Transverse colon (tissue), 4 donors: ENCODE measurements at regions not wholly inside any gene's neighbourhood (a gene's known extent, or its start where the extent isn't known, plus 50 kb on each side); places are given as distances from the start of the nearest gene placed in this dataset.

Source experiments
- DNase-seq: peaks from one replicate; pipeline ENCODE4 v3.0.0-alpha.2; 2019
- H3K27ac ChIP-seq, 4 donors: fragments of 200-600 bp; sonication (generic); 2 replicates each; pipeline ENCODE4 v1.5.1; 2016 to 2018; ENCODE audit warnings: inconsistent platforms in 4 of 4
- H3K27me3 ChIP-seq: fragments of 200-600 bp; sonication (generic); 2 replicates; pipeline ENCODE4 v1.5.1; 2017; ENCODE audit warnings: inconsistent platforms
- H3K36me3 ChIP-seq, 4 donors: fragments of 200-600 bp; sonication (generic); 2 replicates each; pipeline ENCODE4 v1.5.1; 2017 to 2019; ENCODE audit warnings: inconsistent platforms in 4 of 4
- H3K4me1 ChIP-seq, 4 donors: fragments of 200-600 bp; sonication (generic); 2 replicates each; pipeline ENCODE4 v1.5.1; 2017 to 2020; ENCODE audit warnings: inconsistent platforms in 4 of 4
- H3K4me3 ChIP-seq, 4 donors: fragments of 200-600 bp; sonication (generic); 1 replicate in 1 of 4; 2 replicates in 3 of 4; pipeline versions ENCODE4 v1.5.1 to v1.6.1; 2017 to 2019; ENCODE audit warnings: inconsistent platforms in 4 of 4
- H3K9me3 ChIP-seq, 2 donors: fragments of 200-600 bp; sonication (generic); 2 replicates each; pipeline ENCODE4 v1.5.1; 2017 to 2019; ENCODE audit warnings: inconsistent platforms in 2 of 2
- EP300 ChIP-seq: sonication (generic); formaldehyde crosslinking; IDR thresholded peaks from one replicate; pipeline ENCODE4 v1.6.1; 2017; ENCODE audit warnings: antibody characterized with exemption, low read depth
- POLR2A ChIP-seq: fragments of 450-650 bp; IDR thresholded peaks from one replicate; pipeline ENCODE4 v1.6.1; 2016; ENCODE audit warnings: antibody characterized with exemption, mild to moderate bottlenecking, moderate library complexity
- POLR2AphosphoS5 ChIP-seq, 3 donors: sonication (generic); formaldehyde crosslinking; IDR thresholded peaks; one replicate each; pipeline ENCODE4 v1.6.1; 2016; ENCODE audit warnings: antibody characterized with exemption in 3 of 3
- WGBS, 2 donors: methylation state at CpG; one replicate each; pipeline ENCODE4 v1.1.5; 2018; ENCODE audit warnings: low coverage in 1 of 2; 5-methylcytosine and 5-hydroxymethylcytosine counted together
- in situ Hi-C, 4 donors: fragments of 200-750 bp; cut with MboI; loops; one replicate each; pipeline versions ENCODE4 v1.15.0 to v1.15.1; 2017; ENCODE audit warnings: low sequenced_read_pairs in 3 of 4, low pct_ligation_motif_present in 1 of 4, low pct_unique_long_range_greater_than_20kb in 1 of 4
- intact Hi-C: fragments of 100-400 bp; cut with DNase I; formaldehyde crosslinking; loops from one replicate; pipeline ENCODE4 v1.15.1; 2023; ENCODE audit warnings: low total_unique reads
- TF ChIP-seq, protein P1 (sequence below), 5 experiments: fragments of 200-600 bp in 3 of 5; fragments of 450-650 bp in 2 of 5; sonication (generic) in 3 of 5; IDR thresholded peaks; 1 replicate in 2 of 5; 2 replicates in 3 of 5; pipeline ENCODE4 v1.5.1; 2016 to 2017; ENCODE audit warnings: antibody characterized with exemption in 5 of 5, inconsistent platforms in 3 of 5, mild to moderate bottlenecking in 2 of 5, moderate library complexity in 1 of 5

DNA sequence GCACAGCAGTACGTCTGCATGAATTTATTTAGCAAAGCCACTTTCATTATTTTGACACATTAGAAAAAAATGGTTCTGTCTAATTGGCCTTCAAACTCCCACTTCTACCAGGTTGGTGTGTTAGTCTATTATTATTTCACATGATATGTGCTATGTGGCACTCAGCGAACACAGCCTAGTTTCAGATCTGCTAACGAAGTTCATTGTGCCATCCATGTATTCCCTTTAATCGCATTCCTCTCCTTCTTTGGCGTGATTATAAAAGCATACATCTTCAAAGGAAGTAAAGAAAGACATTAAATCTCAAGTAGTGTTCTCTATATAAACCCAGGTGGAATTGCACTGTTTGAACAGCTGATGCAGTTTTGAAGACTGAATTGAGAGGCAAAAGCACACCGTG, 96.4 kb upstream of the CACNA2D1 start:
- Histone ChIP-seq H3K27ac (no peak overlapping the region), H3K36me3 (no peaks in the 10 kb centered on the region), H3K4me1 (no peaks in the 10 kb centered on the region), H3K9me3 (no peaks in the 10 kb centered on the region), H3K27me3 (no peaks in the 10 kb centered on the region), H3K4me3 (no peak overlapping the region)
- no peak for DNase-seq
- in situ Hi-C loops = loop anchor here in 1 of 4 donors (25.0 kb wide), 1 partner anchor 97 kb away; no protein-coding TSS in a partner anchor
- intact Hi-C loops = no loop called here
- 44 to 58% methylated on average over 5 to 6 of the region's 6 CpGs for WGBS, 2 donors
- TF ChIP-seq POLR2A (no peak), EP300 (no peak), POLR2AphosphoS5 (IDR thresholded peaks at IDR 0.05) (no peak)
- TF ChIP-seq, protein P1, sequence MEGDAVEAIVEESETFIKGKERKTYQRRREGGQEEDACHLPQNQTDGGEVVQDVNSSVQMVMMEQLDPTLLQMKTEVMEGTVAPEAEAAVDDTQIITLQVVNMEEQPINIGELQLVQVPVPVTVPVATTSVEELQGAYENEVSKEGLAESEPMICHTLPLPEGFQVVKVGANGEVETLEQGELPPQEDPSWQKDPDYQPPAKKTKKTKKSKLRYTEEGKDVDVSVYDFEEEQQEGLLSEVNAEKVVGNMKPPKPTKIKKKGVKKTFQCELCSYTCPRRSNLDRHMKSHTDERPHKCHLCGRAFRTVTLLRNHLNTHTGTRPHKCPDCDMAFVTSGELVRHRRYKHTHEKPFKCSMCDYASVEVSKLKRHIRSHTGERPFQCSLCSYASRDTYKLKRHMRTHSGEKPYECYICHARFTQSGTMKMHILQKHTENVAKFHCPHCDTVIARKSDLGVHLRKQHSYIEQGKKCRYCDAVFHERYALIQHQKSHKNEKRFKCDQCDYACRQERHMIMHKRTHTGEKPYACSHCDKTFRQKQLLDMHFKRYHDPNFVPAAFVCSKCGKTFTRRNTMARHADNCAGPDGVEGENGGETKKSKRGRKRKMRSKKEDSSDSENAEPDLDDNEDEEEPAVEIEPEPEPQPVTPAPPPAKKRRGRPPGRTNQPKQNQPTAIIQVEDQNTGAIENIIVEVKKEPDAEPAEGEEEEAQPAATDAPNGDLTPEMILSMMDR (IDR thresholded peaks at IDR 0.05) = no peak

DNA sequence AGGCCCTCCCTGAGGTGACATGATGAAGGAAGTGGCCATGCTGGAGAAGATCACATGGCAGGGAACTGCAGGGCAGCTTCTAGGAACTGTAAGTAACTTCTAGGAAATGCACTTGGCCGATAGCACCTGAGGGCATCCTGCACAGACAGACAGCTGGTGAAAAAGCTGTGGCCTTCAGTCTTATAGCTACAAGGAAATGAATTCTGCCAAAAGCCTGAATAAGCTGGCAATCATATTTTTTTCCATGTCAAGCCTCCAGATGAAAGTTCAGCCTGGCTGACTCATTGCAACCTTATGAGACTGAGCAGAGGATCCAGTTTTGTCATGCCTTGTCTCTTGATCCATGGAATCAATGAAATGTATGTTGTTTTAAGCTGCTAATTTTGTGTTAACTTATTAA, 91.1 kb upstream of the CACNA2D1 start:
- intact Hi-C loops (no loop called here), in situ Hi-C loops (loop anchor here in 1 of 4 donors (25.0 kb wide), 1 partner anchor 103 kb away; no protein-coding TSS in a partner anchor)
- Histone ChIP-seq H3K27ac (no peak overlapping the region), H3K4me1 (no peaks in the 10 kb centered on the region), H3K9me3 (no peaks in the 10 kb centered on the region), H3K36me3 (no peaks in the 10 kb centered on the region), H3K27me3 (no peaks in the 10 kb centered on the region), H3K4me3 (no peak overlapping the region)
- no peak for DNase-seq
- WGBS, 2 donors = 25 to 69% methylated on average over 1 of the region's 1 CpG
- TF ChIP-seq, protein P1 (IDR thresholded peaks at IDR 0.05) = no peak
- TF ChIP-seq POLR2AphosphoS5 (IDR thresholded peaks at IDR 0.05) (no peak), POLR2A (no peak), EP300 (no peak)

DNA sequence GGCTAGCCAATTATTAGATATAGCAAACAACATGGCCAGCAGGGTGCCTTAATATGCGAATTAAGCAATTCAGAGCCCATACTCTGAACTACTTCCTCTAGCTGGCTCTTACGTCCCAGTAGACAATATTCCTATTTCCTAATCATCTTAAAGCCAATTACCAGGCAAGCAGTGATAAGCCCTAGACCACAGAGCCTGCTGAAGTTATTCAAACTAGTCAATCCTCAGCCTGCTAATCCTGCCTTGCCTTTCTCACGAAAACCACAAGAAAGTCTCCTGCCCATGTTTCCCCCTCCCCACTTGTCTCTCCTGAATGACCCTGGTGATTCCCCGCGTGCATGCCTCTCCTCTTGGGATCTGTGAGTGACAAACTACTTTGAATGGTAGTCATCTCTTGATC, 86.8 kb upstream of the CACNA2D1 start:
- no peaks in the 10 kb centered on the region for H3K4me1 ChIP-seq
- H3K9me3 ChIP-seq = no peaks in the 10 kb centered on the region

DNA sequence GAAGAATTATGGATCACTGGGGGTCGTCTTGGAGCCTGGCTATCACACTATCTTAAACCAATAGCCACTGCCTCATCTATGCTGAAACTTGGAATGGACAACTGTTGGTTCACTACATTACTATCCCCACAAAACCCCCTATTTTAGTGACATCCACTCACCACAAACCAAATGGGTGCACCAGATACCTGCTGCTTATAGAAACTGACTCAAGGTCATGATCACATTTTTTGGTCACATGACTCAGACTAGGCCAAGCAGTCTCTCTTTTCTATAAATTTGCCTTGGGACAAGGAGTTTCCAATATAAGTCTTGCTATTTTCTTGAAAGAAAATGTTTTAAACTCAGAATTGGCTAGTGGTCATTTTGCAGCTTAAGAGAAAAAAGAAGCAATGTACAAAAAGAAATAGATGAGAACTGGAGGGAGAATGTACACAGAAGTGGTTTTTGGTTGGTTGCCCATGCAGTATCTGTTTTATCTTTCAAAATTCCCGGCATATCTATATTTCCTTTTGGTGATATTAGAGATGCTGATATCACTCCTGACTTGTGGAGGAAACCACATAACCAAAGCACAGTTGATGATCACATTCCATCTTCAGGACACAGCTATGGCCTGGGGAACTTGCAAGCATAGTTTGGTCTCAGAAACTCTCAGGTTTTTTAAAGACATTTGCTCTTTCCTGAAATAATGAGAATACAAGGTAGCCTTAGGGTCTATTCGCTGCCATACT, 85.2 kb upstream of the CACNA2D1 start:
- in situ Hi-C loops (loop anchor here in 1 of 4 donors (25.0 kb wide), 1 partner anchor 109 kb away; no protein-coding TSS in a partner anchor), intact Hi-C loops (no loop called here)
- 74 to 75% methylated on average over 3 of the region's 3 CpGs for WGBS, 2 donors
- TF ChIP-seq POLR2A (no peak), EP300 (no peak), POLR2AphosphoS5 (IDR thresholded peaks at IDR 0.05) (no peak)
- TF ChIP-seq, protein P1 (IDR thresholded peaks at IDR 0.05) = no peak
- Histone ChIP-seq H3K36me3 (no peaks in the 10 kb centered on the region), H3K4me3 (no peak overlapping the region), H3K27ac (no peak overlapping the region), H3K27me3 (no peaks in the 10 kb centered on the region), H3K9me3 (no peaks in the 10 kb centered on the region), H3K4me1 (no peaks in the 10 kb centered on the region)
- no peak for DNase-seq

More for the DNA sequence above, 86.8 kb upstream of the CACNA2D1 start:
- 71 to 72% methylated on average over 4 to 5 of the region's 5 CpGs for WGBS, 2 donors
- in situ Hi-C loops = loop anchor here in 1 of 4 donors (25.0 kb wide), 1 partner anchor 107 kb away; no protein-coding TSS in a partner anchor
- no peak overlapping the region for H3K4me3 ChIP-seq
- no peak for DNase-seq
- no peaks in the 10 kb centered on the region for H3K27me3 ChIP-seq
- intact Hi-C loops = no loop called here
- H3K27ac ChIP-seq = no peak overlapping the region
- H3K36me3 ChIP-seq = no peaks in the 10 kb centered on the region
- no peak for TF ChIP-seq POLR2AphosphoS5 (IDR thresholded peaks at IDR 0.05)
- TF ChIP-seq POLR2A = no peak
- TF ChIP-seq, protein P1 (IDR thresholded peaks at IDR 0.05) = no peak
- no peak for TF ChIP-seq EP300
